ENCODE measurements at regions not wholly inside any gene's neighbourhood (a gene's known extent, or its start where the extent isn't known, plus 50 kb on each side); places are given as distances from the start of the nearest gene placed in this dataset.

- intact Hi-C loops (cut with DNase I; ENCODE audit: low total_unique reads) = no loop called here
- WGBS, 2 donors = 73 to 81% methylated on average over 2 of the region's 2 CpGs
- no peak for DNase-seq (ENCODE audit: low spot score in 2 of 2)
- TF ChIP-seq, protein P1, sequence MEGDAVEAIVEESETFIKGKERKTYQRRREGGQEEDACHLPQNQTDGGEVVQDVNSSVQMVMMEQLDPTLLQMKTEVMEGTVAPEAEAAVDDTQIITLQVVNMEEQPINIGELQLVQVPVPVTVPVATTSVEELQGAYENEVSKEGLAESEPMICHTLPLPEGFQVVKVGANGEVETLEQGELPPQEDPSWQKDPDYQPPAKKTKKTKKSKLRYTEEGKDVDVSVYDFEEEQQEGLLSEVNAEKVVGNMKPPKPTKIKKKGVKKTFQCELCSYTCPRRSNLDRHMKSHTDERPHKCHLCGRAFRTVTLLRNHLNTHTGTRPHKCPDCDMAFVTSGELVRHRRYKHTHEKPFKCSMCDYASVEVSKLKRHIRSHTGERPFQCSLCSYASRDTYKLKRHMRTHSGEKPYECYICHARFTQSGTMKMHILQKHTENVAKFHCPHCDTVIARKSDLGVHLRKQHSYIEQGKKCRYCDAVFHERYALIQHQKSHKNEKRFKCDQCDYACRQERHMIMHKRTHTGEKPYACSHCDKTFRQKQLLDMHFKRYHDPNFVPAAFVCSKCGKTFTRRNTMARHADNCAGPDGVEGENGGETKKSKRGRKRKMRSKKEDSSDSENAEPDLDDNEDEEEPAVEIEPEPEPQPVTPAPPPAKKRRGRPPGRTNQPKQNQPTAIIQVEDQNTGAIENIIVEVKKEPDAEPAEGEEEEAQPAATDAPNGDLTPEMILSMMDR (IDR thresholded peaks at IDR 0.05) = no peak
- TF ChIP-seq POLR2A (IDR thresholded peaks at IDR 0.05) = no peak
- no peak overlapping the region for H3K4me3 ChIP-seq (ENCODE audit: low read depth, poor library complexity, severe bottlenecking)
Measured at GRCh38 chr9:25850803-25851202, 172.6 kb upstream of the TUSC1 start.

DNA sequence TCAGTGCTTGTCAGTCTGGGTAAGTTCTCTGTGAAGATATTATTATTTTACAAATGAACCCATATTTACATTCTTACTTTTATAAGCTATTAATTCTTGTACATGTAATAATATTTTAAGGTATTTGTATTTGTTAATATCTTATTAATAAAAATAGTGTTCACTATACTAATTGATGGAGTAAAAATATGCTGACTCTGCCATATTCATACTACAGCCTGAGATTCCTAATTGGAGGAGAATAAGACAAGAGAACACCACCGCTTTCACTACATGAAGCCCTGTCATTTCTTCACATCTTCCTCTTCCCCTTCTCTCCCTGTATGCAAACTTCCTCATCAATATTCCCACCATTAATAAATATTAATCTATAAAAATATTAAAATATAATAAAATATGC, 167.6 kb upstream of the TUSC1 start:
- TF ChIP-seq POLR2A (IDR thresholded peaks at IDR 0.05) = no peak
- TF ChIP-seq, protein P1 (IDR thresholded peaks at IDR 0.05) = no peak
- WGBS, 2 donors = 93 to 100% methylated on average over 1 of the region's 1 CpG
- H3K4me3 ChIP-seq (ENCODE audit: low read depth, poor library complexity, severe bottlenecking) = no peak overlapping the region
- DNase-seq (ENCODE audit: low spot score in 2 of 2) = no peak
- intact Hi-C loops (cut with DNase I; ENCODE audit: low total_unique reads) = no loop called here

GRCh38 chr9:25830381-25830780, 152.1 kb upstream of the TUSC1 start:
- H3K4me3 ChIP-seq (ENCODE audit: low read depth, poor library complexity, severe bottlenecking) = no peak overlapping the region
- TF ChIP-seq, protein P1 (IDR thresholded peaks at IDR 0.05) = no peak
- no peak for TF ChIP-seq POLR2A (IDR thresholded peaks at IDR 0.05)
- WGBS, 2 donors = 93% methylated on average over 7 of the region's 7 CpGs
- DNase-seq (ENCODE audit: low spot score in 2 of 2) = no peak
- intact Hi-C loops (cut with DNase I; ENCODE audit: low total_unique reads) = no loop called here

DNA sequence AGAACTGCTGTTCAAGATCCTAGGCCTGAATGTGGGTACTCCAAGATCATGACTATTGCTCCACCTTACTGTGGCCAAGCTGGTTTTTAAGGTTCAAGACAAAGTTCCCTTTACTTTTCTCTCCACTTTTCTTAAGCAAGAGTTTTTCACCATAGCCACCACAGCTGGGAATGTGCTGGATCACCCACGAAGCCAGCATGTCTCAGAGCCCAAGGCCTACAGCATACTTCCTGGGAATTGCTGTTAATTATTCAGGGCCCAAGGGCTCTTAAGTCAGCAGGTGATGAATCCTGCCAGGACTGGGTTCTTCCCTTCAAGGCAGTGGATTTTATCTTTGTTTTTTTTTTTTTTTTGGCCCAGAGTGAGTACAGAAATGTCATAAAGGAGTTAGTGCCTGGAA, 149.4 kb upstream of the TUSC1 start:
- TF ChIP-seq, protein P1 (IDR thresholded peaks at IDR 0.05) = no peak
- TF ChIP-seq POLR2A (IDR thresholded peaks at IDR 0.05) = no peak
- WGBS, 2 donors = 19 to 23% methylated on average over 1 of the region's 1 CpG

GRCh38 chr9:25816439-25816838, 138.2 kb upstream of the TUSC1 start:
- 92 to 93% methylated on average over 3 of the region's 3 CpGs for WGBS, 2 donors
- intact Hi-C loops (cut with DNase I; ENCODE audit: low total_unique reads) = no loop called here

More for the DNA sequence above, 149.4 kb upstream of the TUSC1 start:
- H3K4me3 ChIP-seq (ENCODE audit: low read depth, poor library complexity, severe bottlenecking) = no peak overlapping the region
- DNase-seq (ENCODE audit: low spot score in 2 of 2) = no peak
- intact Hi-C loops (cut with DNase I; ENCODE audit: low total_unique reads) = no loop called here

DNA sequence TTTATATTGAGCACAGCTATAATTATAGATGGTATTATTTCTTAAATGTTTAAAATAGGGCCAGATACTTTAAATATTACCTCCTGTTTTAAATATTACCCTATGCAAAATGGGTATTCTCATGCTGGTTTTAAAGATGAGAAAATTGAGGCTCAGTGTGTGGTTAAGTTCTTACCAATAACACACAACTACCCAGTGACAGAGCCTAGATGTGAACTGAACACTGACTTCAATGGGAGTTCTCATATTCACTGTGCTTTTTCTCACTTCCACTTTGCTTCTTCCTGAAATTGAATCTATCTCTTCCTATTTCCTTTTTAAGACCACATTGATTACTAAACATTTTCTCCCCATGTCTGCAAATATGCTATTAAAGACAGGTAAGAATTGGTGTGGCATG, 135.8 kb upstream of the TUSC1 start:
- no peak overlapping the region for H3K4me3 ChIP-seq (ENCODE audit: low read depth, poor library complexity, severe bottlenecking)
- TF ChIP-seq POLR2A (IDR thresholded peaks at IDR 0.05) = no peak
- TF ChIP-seq, protein P1 (IDR thresholded peaks at IDR 0.05) = no peak
- DNase-seq (ENCODE audit: low spot score in 2 of 2) = no peak
- intact Hi-C loops (cut with DNase I; ENCODE audit: low total_unique reads) = no loop called here

More at GRCh38 chr9:25816439-25816838, 138.2 kb upstream of the TUSC1 start:
- no peak for DNase-seq (ENCODE audit: low spot score in 2 of 2)
- H3K4me3 ChIP-seq (ENCODE audit: low read depth, poor library complexity, severe bottlenecking) = no peak overlapping the region
- TF ChIP-seq, protein P1 (IDR thresholded peaks at IDR 0.05) = no peak
- no peak for TF ChIP-seq POLR2A (IDR thresholded peaks at IDR 0.05)

Measured in lower leg skin (tissue), 4 donors.